ENCODE measurements at regions not wholly inside any gene's neighbourhood (a gene's known extent, or its start where the extent isn't known, plus 50 kb on each side); places are given as distances from the start of the nearest gene placed in this dataset.

- no TSS peak for BruUV-seq (replicated peaks)
- POLR2A ChIA-PET (ENCODE audit: unreplicated experiment), result no interaction called here
- no peak overlapping the region for H2AFZ ChIP-seq (ENCODE audit: low read length)
Measured at GRCh38 chr20:60469829-60470228, 511.6 kb downstream of the CDH26 start.

GRCh38 chr20:60470366-60470765 lies 512.1 kb downstream of the CDH26 start:
- no peaks in the 10 kb centered on the region for H3K9me2 ChIP-seq (replicated peaks; ENCODE audit: low read length)
- TF ChIP-seq EZH2 (IDR thresholded peaks at IDR 0.05; ENCODE audit: low read length, unreplicated experiment) (no peak), EZH2phosphoT487 (IDR thresholded peaks at IDR 0.05; ENCODE audit: borderline replicate concordance, low read length) (no peak), CTCF (conservative IDR thresholded peaks at IDR 0.05; ENCODE audit: low read depth, low read length) (no peak)
- H3K9me3 ChIP-seq (ENCODE audit: low read length), result 0 out of 2 replicates have a peak, but pooled peaks cover 3% of the 10 kb centered on the region
- no peaks in the 10 kb centered on the region for H4K20me1 ChIP-seq (ENCODE audit: low read length)
- BruUV-seq (replicated peaks), result no TSS peak
- DNase-seq, result no peak
- no peaks in the 10 kb centered on the region for H3F3A ChIP-seq (ENCODE audit: low read length, unreplicated experiment)
- H3K9ac ChIP-seq (ENCODE audit: low read length), result no peak overlapping the region
- no peaks in the 10 kb centered on the region for H3K79me2 ChIP-seq (ENCODE audit: low read length)
- no peak overlapping the region for H2AFZ ChIP-seq (ENCODE audit: low read length)
- POLR2A ChIA-PET (ENCODE audit: unreplicated experiment), result no interaction called here
- no peak overlapping the region for H3K4me2 ChIP-seq (ENCODE audit: low read length)
- H3K4me3 ChIP-seq (ENCODE audit: low read length), result no peak overlapping the region
- intact Hi-C loops (cut with micrococcal nuclease), result no loop called here
- no peaks in the 10 kb centered on the region for H3K36me3 ChIP-seq (ENCODE audit: low read depth, low read length)
- no peak overlapping the region for H3K27ac ChIP-seq (ENCODE audit: low read length)
- no peaks in the 10 kb centered on the region for H3K4me1 ChIP-seq (ENCODE audit: insufficient read depth, low read length)
- ATAC-seq, result no peak
- no peaks in the 10 kb centered on the region for H3K27me3 ChIP-seq (ENCODE audit: low read length)
- CTCF ChIA-PET, result no interaction called here

More at GRCh38 chr20:60469829-60470228, 511.6 kb downstream of the CDH26 start:
- intact Hi-C loops (cut with micrococcal nuclease), result no loop called here
- no peaks in the 10 kb centered on the region for H3K79me2 ChIP-seq (ENCODE audit: low read length)
- no peaks in the 10 kb centered on the region for H3F3A ChIP-seq (ENCODE audit: low read length, unreplicated experiment)
- TF ChIP-seq EZH2phosphoT487 (IDR thresholded peaks at IDR 0.05; ENCODE audit: borderline replicate concordance, low read length) (no peak), CTCF (conservative IDR thresholded peaks at IDR 0.05; ENCODE audit: low read depth, low read length) (no peak), EZH2 (IDR thresholded peaks at IDR 0.05; ENCODE audit: low read length, unreplicated experiment) (no peak)
- H3K9me3 ChIP-seq (ENCODE audit: low read length), result 0 out of 2 replicates have a peak, but pooled peaks cover 3% of the 10 kb centered on the region
- no peak overlapping the region for H3K27ac ChIP-seq (ENCODE audit: low read length)
- DNase-seq, result no peak
- ATAC-seq, result no peak
- H4K20me1 ChIP-seq (ENCODE audit: low read length), result no peaks in the 10 kb centered on the region
- H3K27me3 ChIP-seq (ENCODE audit: low read length), result no peaks in the 10 kb centered on the region
- H3K9ac ChIP-seq (ENCODE audit: low read length), result no peak overlapping the region
- H3K4me3 ChIP-seq (ENCODE audit: low read length), result no peak overlapping the region
- H3K36me3 ChIP-seq (ENCODE audit: low read depth, low read length), result no peaks in the 10 kb centered on the region
- H3K4me2 ChIP-seq (ENCODE audit: low read length), result no peak overlapping the region
- H3K9me2 ChIP-seq (replicated peaks; ENCODE audit: low read length), result no peaks in the 10 kb centered on the region
- H3K4me1 ChIP-seq (ENCODE audit: insufficient read depth, low read length), result no peaks in the 10 kb centered on the region
- CTCF ChIA-PET, result no interaction called here

DNA sequence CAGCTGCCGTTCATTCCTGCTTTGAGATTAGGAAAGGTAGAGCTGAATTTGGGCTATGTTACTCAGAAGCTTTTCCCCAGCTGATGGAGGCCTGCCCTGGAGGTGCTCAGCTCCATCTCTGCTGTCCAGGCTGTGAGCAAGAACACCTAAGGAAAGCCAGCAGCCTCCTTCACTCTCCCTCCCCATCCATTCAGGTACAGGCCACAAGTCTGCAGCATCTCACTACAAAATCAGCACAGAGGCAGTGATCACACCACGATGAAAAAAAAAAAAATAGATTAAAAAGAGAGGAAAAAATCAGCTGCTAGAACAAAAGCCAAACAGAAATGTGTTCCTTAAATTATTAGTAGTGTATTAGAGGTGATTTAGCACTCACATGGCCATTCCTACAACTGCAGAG lies 515.0 kb downstream of the CDH26 start:
- no peaks in the 10 kb centered on the region for H3K27me3 ChIP-seq (ENCODE audit: low read length)
- no peak overlapping the region for H3K4me2 ChIP-seq (ENCODE audit: low read length)
- CTCF ChIA-PET, result no interaction called here
- POLR2A ChIA-PET (ENCODE audit: unreplicated experiment), result no interaction called here
- H3K9ac ChIP-seq (ENCODE audit: low read length), result no peak overlapping the region
- ATAC-seq, result no peak
- H3K9me2 ChIP-seq (replicated peaks; ENCODE audit: low read length), result no peaks in the 10 kb centered on the region
- no peak for TF ChIP-seq EZH2 (IDR thresholded peaks at IDR 0.05; ENCODE audit: low read length, unreplicated experiment)
- TF ChIP-seq EZH2phosphoT487 (IDR thresholded peaks at IDR 0.05; ENCODE audit: borderline replicate concordance, low read length), result no peak
- TF ChIP-seq CTCF (conservative IDR thresholded peaks at IDR 0.05; ENCODE audit: low read depth, low read length), result no peak
- no peaks in the 10 kb centered on the region for H3K4me1 ChIP-seq (ENCODE audit: insufficient read depth, low read length)
- H3K4me3 ChIP-seq (ENCODE audit: low read length), result no peak overlapping the region
- no peaks in the 10 kb centered on the region for H3K36me3 ChIP-seq (ENCODE audit: low read depth, low read length)
- H3K27ac ChIP-seq (ENCODE audit: low read length), result no peak overlapping the region
- H4K20me1 ChIP-seq (ENCODE audit: low read length), result no peaks in the 10 kb centered on the region
- H2AFZ ChIP-seq (ENCODE audit: low read length), result no peak overlapping the region
- no peaks in the 10 kb centered on the region for H3K79me2 ChIP-seq (ENCODE audit: low read length)
- BruUV-seq (replicated peaks), result no TSS peak
- H3K9me3 ChIP-seq (ENCODE audit: low read length), result 0 out of 2 replicates have a peak, but pooled peaks cover 3% of the 10 kb centered on the region
- DNase-seq, result no peak
- H3F3A ChIP-seq (ENCODE audit: low read length, unreplicated experiment), result no peaks in the 10 kb centered on the region
- intact Hi-C loops (cut with micrococcal nuclease), result no loop called here
